ENCODE measurements at regions not wholly inside any gene's neighbourhood (a gene's known extent, or its start where the extent isn't known, plus 50 kb on each side); places are given as distances from the start of the nearest gene placed in this dataset.

- Histone ChIP-seq H2AFZ (ENCODE audit: low read length) (no peak overlapping the region), H3K79me2 (ENCODE audit: insufficient read depth, low read length) (no peaks in the 10 kb centered on the region), H3K27me3 (ENCODE audit: control insufficient read depth in 1 of 2, insufficient read depth in 2 of 2, low read length in 2 of 2) (no peaks in the 10 kb centered on the region; a peak in 1 of 5 replicates), H3K4me1 (ENCODE audit: insufficient read depth, low read length) (no peaks in the 10 kb centered on the region), H3K9ac (ENCODE audit: insufficient read depth, low read depth, low read length) (no peak overlapping the region), H3K4me2 (ENCODE audit: low read depth, low read length) (no peak overlapping the region), H3K36me3 (replicated peaks in 1 of 2; ENCODE audit: control insufficient read depth in 1 of 2, insufficient read depth in 2 of 2, low read length in 2 of 2) (no peaks in the 10 kb centered on the region), H3K27ac (ENCODE audit: extremely low read length, insufficient read depth, low read length) (no peak overlapping the region), H4K20me1 (ENCODE audit: insufficient read depth, low read length) (no peaks in the 10 kb centered on the region), H3K9me3 (ENCODE audit: low read length) (no peaks in the 10 kb centered on the region), H3K4me3 (replicated peaks in 1 of 3; ENCODE audit: insufficient read depth in 1 of 3, low read depth in 2 of 3, low read length in 3 of 3) (no peak overlapping the region)
- 37% methylated on average over 5 of the region's 5 CpGs for WGBS (ENCODE audit: low lambda C conversion rate)
- no peak for ATAC-seq
- CTCF ChIA-PET (ENCODE audit: low intra/inter-chr PET ratio, low total read pairs): no interaction called here
- BruUV-seq (replicated peaks): no TSS peak
- intact Hi-C loops (cut with micrococcal nuclease; ENCODE audit: unreplicated experiment) (no loop called here), in situ Hi-C loops (cut with HindIII; ENCODE audit: extremely low pct_ligation_motif_present, low pct_unique_long_range_greater_than_20kb) (no loop called here)
- no peak for DNase-seq (ENCODE audit: low spot score)
- no peak for FAIRE-seq
- POLR2A ChIA-PET: no interaction called here
- TF ChIP-seq NFE2L2 (IDR thresholded peaks at IDR 0.05; ENCODE audit: low read length): no peak
- no peak for TF ChIP-seq CHD2 (IDR thresholded peaks at IDR 0.05; ENCODE audit: low read depth, low read length)
- no peak for TF ChIP-seq HMGXB3 (CRISPR knock-in tag; IDR thresholded peaks at IDR 0.05; ENCODE audit: borderline replicate concordance)
- no peak for TF ChIP-seq EED (CRISPR knock-in tag; IDR thresholded peaks at IDR 0.05)
- TF ChIP-seq ZSCAN12 (CRISPR knock-in tag; IDR thresholded peaks at IDR 0.05): no peak
- TF ChIP-seq CSRNP1 (CRISPR knock-in tag; IDR thresholded peaks at IDR 0.05): no peak
- TF ChIP-seq ZNF850 (CRISPR knock-in tag; conservative IDR thresholded peaks at IDR 0.05): no peak
- no peak for TF ChIP-seq FOXC1 (CRISPR knock-in tag; IDR thresholded peaks at IDR 0.05; ENCODE audit: borderline replicate concordance)
- no peak for TF ChIP-seq ZFP41 (CRISPR knock-in tag; IDR thresholded peaks at IDR 0.05; ENCODE audit: borderline replicate concordance)
- no peak for TF ChIP-seq SIX1 (CRISPR knock-in tag; IDR thresholded peaks at IDR 0.05; ENCODE audit: borderline replicate concordance)
- TF ChIP-seq NFYB (CRISPR knock-in tag; IDR thresholded peaks at IDR 0.05): no peak
- TF ChIP-seq BRF2 (CRISPR knock-in tag; IDR thresholded peaks at IDR 0.05): no peak
These were observed 52.3 kb upstream of the SLC39A10 start for GRCh38 chr2:195604706-195605105.
